22Rv1 (cell line): ENCODE measurements at regions not wholly inside any gene's neighbourhood (a gene's known extent, or its start where the extent isn't known, plus 50 kb on each side); places are given as distances from the start of the nearest gene placed in this dataset.

Experiments
- CTCF ChIP-seq: fragments of 450-650 bp; IDR thresholded peaks from 2 replicates; pipeline ENCODE4 v1.5.1; 2017; ENCODE audit warnings: mild to moderate bottlenecking
- ZFX ChIP-seq: fragments of 450-650 bp; IDR thresholded peaks from 2 replicates; pipeline ENCODE4 v1.6.1; 2017; ENCODE audit warnings: antibody characterized with exemption, borderline replicate concordance

GRCh38 chrX:840556-840955, 210.0 kb downstream of the SHOX start:
- no peak for TF ChIP-seq CTCF
- TF ChIP-seq ZFX = no peak
